Activated CD8-positive, alpha-beta T cell treated with anti-CD3 and anti-CD28 coated beads, Interleukin-2, amount 10 ng/mL, durations not matched to agents 7 days and 5 days (primary cell): ENCODE measurements at regions not wholly inside any gene's neighbourhood (a gene's known extent, or its start where the extent isn't known, plus 50 kb on each side); places are given as distances from the start of the nearest gene placed in this dataset.

Experiments used
- ATAC-seq: fragments of 150-1000 bp; cut with Tn5 transposase; one replicate; pipeline ENCODE4 v1.10.0; 2021; ENCODE audit warnings: moderate library complexity
- CTCF ChIA-PET: fragments of 350-600 bp; sonication (Branson Sonifier 250); formaldehyde crosslinking; loops from one replicate; lab custom pipeline; 2021; ENCODE audit warnings: antibody characterized with exemption; lab: Charles Lee
- POLR2A ChIA-PET: fragments of 350-600 bp; sonication (Branson Sonifier 250); formaldehyde crosslinking; loops from one replicate; lab custom pipeline; 2021; ENCODE audit warnings: antibody characterized with exemption; lab: Charles Lee
- DNase-seq: peaks from one replicate; pipeline ENCODE4 v3.0.0-alpha.2; 2020
- H3K27ac Mint-ChIP-seq: one replicate; pipeline ENCODE4 v1.8.0; 2021; ENCODE audit warnings: mild to moderate bottlenecking, mixed read lengths
- H3K27me3 Mint-ChIP-seq: one replicate; pipeline ENCODE4 v1.8.0; 2021; ENCODE audit warnings: low read depth, mixed read lengths
- H3K36me3 Mint-ChIP-seq: one replicate; pipeline ENCODE4 v1.8.0; 2021; ENCODE audit warnings: low read depth, mixed read lengths
- H3K4me1 Mint-ChIP-seq: one replicate; pipeline ENCODE4 v1.8.0; 2021; ENCODE audit warnings: low read depth, mixed read lengths
- H3K4me3 Mint-ChIP-seq: one replicate; pipeline ENCODE4 v1.8.0; 2021; ENCODE audit warnings: mild to moderate bottlenecking, mixed read lengths
- H3K9me3 Mint-ChIP-seq: one replicate; pipeline ENCODE4 v1.8.0; 2022; ENCODE audit warnings: mixed read lengths; ENCODE audit not compliant: insufficient read depth

- no peaks in the 10 kb centered on the region for H3K36me3 Mint-ChIP-seq
- peaks cover 14% of the 10 kb centered on the region for H3K9me3 Mint-ChIP-seq
- no peak overlapping the region for H3K4me3 Mint-ChIP-seq
- ChIA-PET CTCF (no interaction called here), POLR2A (no interaction called here)
- no peaks in the 10 kb centered on the region for H3K4me1 Mint-ChIP-seq
- no peak for DNase-seq
- no peak for ATAC-seq
- no peaks in the 10 kb centered on the region for H3K27me3 Mint-ChIP-seq
- no peak overlapping the region for H3K27ac Mint-ChIP-seq
Measured at GRCh38 chr2:79389481-79389880, 123.4 kb upstream of the CTNNA2 start.

- Mint-ChIP-seq H3K36me3 (no peaks in the 10 kb centered on the region), H3K4me1 (no peaks in the 10 kb centered on the region), H3K27me3 (no peaks in the 10 kb centered on the region), H3K9me3 (peaks cover 10% of the 10 kb centered on the region), H3K27ac (no peak overlapping the region), H3K4me3 (no peak overlapping the region)
- POLR2A ChIA-PET = interaction anchor here (0.6 kb wide), 1 partner anchor 40 kb away, joined by 3 read pairs; no protein-coding TSS in a partner anchor
- DNase-seq (no peak), ATAC-seq (no peak)
- CTCF ChIA-PET = no interaction called here
Measured at GRCh38 chr2:79388024-79388423, 124.8 kb upstream of the CTNNA2 start.

DNA sequence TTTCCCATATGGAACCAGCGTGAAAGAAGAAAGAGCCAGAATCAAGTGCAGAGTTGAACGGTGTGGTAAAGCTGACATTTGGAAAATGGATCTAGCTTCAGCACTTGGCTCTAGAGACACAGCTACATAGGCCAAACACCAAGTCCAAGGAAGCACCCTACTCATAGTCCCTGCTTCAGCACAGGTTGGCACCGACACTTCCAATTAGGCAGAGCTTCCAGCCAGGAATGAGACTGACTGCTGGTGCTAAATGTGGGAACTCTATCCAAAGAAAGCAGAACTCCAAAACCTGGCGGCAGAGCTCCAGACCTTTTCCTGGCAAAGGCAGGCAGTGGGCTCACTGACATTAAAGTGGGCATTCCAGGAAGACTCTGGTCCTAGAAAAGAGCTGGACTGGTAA lies 125.4 kb upstream of the CTNNA2 start:
- H3K4me3 Mint-ChIP-seq = no peak overlapping the region
- H3K27ac Mint-ChIP-seq = no peak overlapping the region
- H3K4me1 Mint-ChIP-seq = no peaks in the 10 kb centered on the region
- DNase-seq = no peak
- ChIA-PET CTCF (no interaction called here), POLR2A (no interaction called here)
- ATAC-seq = no peak
- peaks cover 10% of the 10 kb centered on the region for H3K9me3 Mint-ChIP-seq
- no peaks in the 10 kb centered on the region for H3K36me3 Mint-ChIP-seq
- no peaks in the 10 kb centered on the region for H3K27me3 Mint-ChIP-seq

- no peaks in the 10 kb centered on the region for H3K4me1 Mint-ChIP-seq
- peaks cover 4% of the 10 kb centered on the region for H3K9me3 Mint-ChIP-seq
- CTCF ChIA-PET = no interaction called here
- H3K27me3 Mint-ChIP-seq = no peaks in the 10 kb centered on the region
- no peak overlapping the region for H3K27ac Mint-ChIP-seq
- H3K36me3 Mint-ChIP-seq = no peaks in the 10 kb centered on the region
- ATAC-seq (no peak), DNase-seq (no peak)
- POLR2A ChIA-PET = interaction anchor here (0.7 kb wide), 1 partner anchor 117 kb away, joined by 4 read pairs; no protein-coding TSS in a partner anchor
- no peak overlapping the region for H3K4me3 Mint-ChIP-seq
Measured at GRCh38 chr2:79383681-79384080, 129.2 kb upstream of the CTNNA2 start.

- no peak for ATAC-seq
- POLR2A ChIA-PET = no interaction called here
Measured at GRCh38 chr2:79375817-79376216, 137.0 kb upstream of the CTNNA2 start.

GRCh38 chr2:79373358-79374130 lies 139.3 kb upstream of the CTNNA2 start:
- Mint-ChIP-seq H3K9me3 (peaks cover 8% of the 10 kb centered on the region), H3K36me3 (no peaks in the 10 kb centered on the region), H3K4me3 (no peak overlapping the region), H3K4me1 (no peaks in the 10 kb centered on the region), H3K27ac (no peak overlapping the region), H3K27me3 (no peaks in the 10 kb centered on the region)
- DNase-seq (no peak), ATAC-seq (no peak)
- CTCF ChIA-PET = no interaction called here
- POLR2A ChIA-PET = no interaction called here

More at GRCh38 chr2:79375817-79376216, 137.0 kb upstream of the CTNNA2 start:
- no peak overlapping the region for H3K27ac Mint-ChIP-seq
- H3K4me3 Mint-ChIP-seq = no peak overlapping the region
- H3K4me1 Mint-ChIP-seq = no peaks in the 10 kb centered on the region
- no peaks in the 10 kb centered on the region for H3K36me3 Mint-ChIP-seq
- no peak for DNase-seq
- no peaks in the 10 kb centered on the region for H3K27me3 Mint-ChIP-seq
- peaks cover 8% of the 10 kb centered on the region for H3K9me3 Mint-ChIP-seq
- CTCF ChIA-PET = no interaction called here

- H3K27me3 Mint-ChIP-seq = no peaks in the 10 kb centered on the region
Measured at GRCh38 chr2:79370976-79371538, 141.8 kb upstream of the CTNNA2 start.

GRCh38 chr2:79369127-79369526 lies 143.7 kb upstream of the CTNNA2 start:
- no peak for ATAC-seq
- Mint-ChIP-seq H3K9me3 (peaks cover 4% of the 10 kb centered on the region), H3K4me3 (no peak overlapping the region), H3K27ac (no peak overlapping the region), H3K4me1 (no peaks in the 10 kb centered on the region), H3K27me3 (no peaks in the 10 kb centered on the region), H3K36me3 (no peaks in the 10 kb centered on the region)
- CTCF ChIA-PET = no interaction called here
- no peak for DNase-seq
- POLR2A ChIA-PET = no interaction called here

More at GRCh38 chr2:79370976-79371538, 141.8 kb upstream of the CTNNA2 start:
- CTCF ChIA-PET = no interaction called here
- DNase-seq = no peak
- H3K27ac Mint-ChIP-seq = no peak overlapping the region
- H3K36me3 Mint-ChIP-seq = no peaks in the 10 kb centered on the region
- peaks cover 8% of the 10 kb centered on the region for H3K9me3 Mint-ChIP-seq
- H3K4me3 Mint-ChIP-seq = no peak overlapping the region
- no peak for ATAC-seq
- H3K4me1 Mint-ChIP-seq = no peaks in the 10 kb centered on the region
- POLR2A ChIA-PET = no interaction called here

DNA sequence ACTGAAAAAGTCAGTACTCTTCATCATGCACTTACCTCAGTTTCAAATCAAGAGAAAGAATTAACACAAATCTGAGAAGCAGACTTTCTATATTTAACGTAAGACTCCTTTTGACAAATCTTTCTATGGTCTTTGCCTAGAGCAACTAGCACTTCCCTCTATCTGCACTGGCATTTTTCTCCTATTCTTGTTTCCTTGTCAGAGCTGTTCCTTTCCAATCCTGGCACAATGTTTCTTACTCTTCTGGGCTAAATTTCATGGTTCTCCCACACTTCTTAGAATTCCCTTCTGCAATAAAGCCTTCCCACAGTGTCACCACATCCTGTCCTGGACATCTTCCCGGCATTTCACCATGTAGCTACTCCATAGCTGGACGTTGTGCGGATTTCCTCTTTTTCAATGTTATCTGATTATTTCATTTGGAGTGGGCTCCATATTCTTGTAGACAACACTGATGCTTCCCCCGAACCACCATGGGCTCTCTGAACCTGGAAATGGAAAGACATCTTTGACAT lies 144.7 kb upstream of the CTNNA2 start:
- Mint-ChIP-seq H3K27me3 (no peaks in the 10 kb centered on the region), H3K4me3 (no peak overlapping the region), H3K27ac (no peak overlapping the region), H3K4me1 (no peaks in the 10 kb centered on the region), H3K36me3 (no peaks in the 10 kb centered on the region), H3K9me3 (peaks cover 4% of the 10 kb centered on the region)
- CTCF ChIA-PET = no interaction called here
- POLR2A ChIA-PET = no interaction called here
- no peak for DNase-seq
- ATAC-seq = no peak

DNA sequence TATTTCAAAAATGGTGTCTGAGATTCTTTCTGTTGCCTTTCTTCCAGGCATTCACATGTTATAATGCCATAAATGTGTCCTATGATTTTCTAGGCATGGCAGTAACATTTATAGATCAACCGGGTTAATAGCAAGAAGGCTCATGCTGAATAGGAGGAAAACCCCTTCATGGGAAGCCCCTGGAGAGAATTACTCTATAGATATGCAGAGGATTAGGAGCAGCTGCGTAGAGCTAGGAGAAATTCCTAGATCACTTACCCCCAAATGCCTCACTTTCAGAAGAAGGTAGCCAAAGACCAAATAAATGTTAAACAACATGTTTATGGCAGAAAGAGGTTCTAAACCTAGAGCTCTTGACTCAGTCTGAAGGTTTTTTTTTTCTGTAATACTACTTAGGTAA lies 153.4 kb upstream of the CTNNA2 start:
- Mint-ChIP-seq H3K4me1 (no peaks in the 10 kb centered on the region), H3K36me3 (no peaks in the 10 kb centered on the region), H3K27ac (no peak overlapping the region), H3K4me3 (no peak overlapping the region), H3K27me3 (no peaks in the 10 kb centered on the region), H3K9me3 (peaks cover 5% of the 10 kb centered on the region)
- ChIA-PET POLR2A (no interaction called here), CTCF (no interaction called here)
- DNase-seq (no peak), ATAC-seq (no peak)

DNA sequence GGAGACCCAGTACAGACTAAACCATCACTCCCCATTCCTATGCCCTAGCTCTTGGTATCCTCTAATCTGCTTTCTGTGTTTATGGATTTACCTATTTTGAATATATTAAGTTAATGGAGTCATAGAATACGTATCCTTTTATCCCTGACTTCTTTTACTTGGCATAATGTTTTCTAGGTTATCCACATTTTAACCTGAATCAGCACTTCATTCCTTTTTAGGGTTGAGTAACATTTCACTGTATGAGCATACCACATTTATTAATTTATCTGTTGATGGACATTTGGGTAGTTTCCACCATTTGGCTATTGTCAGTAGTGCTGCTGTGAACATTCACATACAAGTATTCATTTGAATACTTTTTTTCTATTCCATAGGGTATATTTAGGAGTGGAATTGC lies 157.3 kb upstream of the CTNNA2 start:
- H3K4me3 Mint-ChIP-seq = no peak overlapping the region
- CTCF ChIA-PET = no interaction called here
- H3K27ac Mint-ChIP-seq = no peak overlapping the region
- H3K36me3 Mint-ChIP-seq = no peaks in the 10 kb centered on the region
- DNase-seq = no peak
- POLR2A ChIA-PET = no interaction called here
- ATAC-seq = no peak
- no peaks in the 10 kb centered on the region for H3K4me1 Mint-ChIP-seq
- peaks cover 32% of the 10 kb centered on the region for H3K9me3 Mint-ChIP-seq
- no peaks in the 10 kb centered on the region for H3K27me3 Mint-ChIP-seq

DNA sequence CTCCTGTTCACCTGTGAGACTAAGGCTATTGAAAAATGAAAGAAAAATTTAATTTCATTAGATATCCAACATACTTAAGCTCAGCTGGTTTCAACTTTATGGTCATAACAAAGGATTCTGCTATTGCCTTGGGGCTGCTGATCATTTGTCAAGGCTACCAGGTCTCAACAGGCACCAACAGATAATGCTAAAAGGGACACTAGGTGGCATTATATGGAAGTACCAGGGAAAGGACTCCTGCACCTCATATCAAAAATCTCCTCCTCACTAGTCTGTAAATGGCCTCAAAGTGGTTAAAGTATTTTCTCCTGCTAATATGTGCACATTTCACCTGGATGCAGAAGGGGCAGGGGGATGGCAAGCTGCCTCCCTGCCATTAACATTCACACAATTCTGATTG lies 167.9 kb upstream of the REG3A start:
- ChIA-PET CTCF (no interaction called here), POLR2A (no interaction called here)
- H3K27ac Mint-ChIP-seq = no peak overlapping the region
- no peaks in the 10 kb centered on the region for H3K9me3 Mint-ChIP-seq
- ATAC-seq (no peak), DNase-seq (no peak)
- no peaks in the 10 kb centered on the region for H3K4me1 Mint-ChIP-seq
- no peaks in the 10 kb centered on the region for H3K27me3 Mint-ChIP-seq
- no peak overlapping the region for H3K4me3 Mint-ChIP-seq
- no peaks in the 10 kb centered on the region for H3K36me3 Mint-ChIP-seq
